Kidney glomerular epithelial cell (primary cell): ENCODE measurements at regions not wholly inside any gene's neighbourhood (a gene's known extent, or its start where the extent isn't known, plus 50 kb on each side); places are given as distances from the start of the nearest gene placed in this dataset.

ENCODE experiments used
- DNase-seq: peaks from one replicate; lab custom pipeline; 2025; lab: John Stamatoyannopoulos, UW

- peak; percentile 64 for DNase-seq
Measured at GRCh38 chr14:49999146-49999761, 106.4 kb downstream of the ARF6 start.

DNA sequence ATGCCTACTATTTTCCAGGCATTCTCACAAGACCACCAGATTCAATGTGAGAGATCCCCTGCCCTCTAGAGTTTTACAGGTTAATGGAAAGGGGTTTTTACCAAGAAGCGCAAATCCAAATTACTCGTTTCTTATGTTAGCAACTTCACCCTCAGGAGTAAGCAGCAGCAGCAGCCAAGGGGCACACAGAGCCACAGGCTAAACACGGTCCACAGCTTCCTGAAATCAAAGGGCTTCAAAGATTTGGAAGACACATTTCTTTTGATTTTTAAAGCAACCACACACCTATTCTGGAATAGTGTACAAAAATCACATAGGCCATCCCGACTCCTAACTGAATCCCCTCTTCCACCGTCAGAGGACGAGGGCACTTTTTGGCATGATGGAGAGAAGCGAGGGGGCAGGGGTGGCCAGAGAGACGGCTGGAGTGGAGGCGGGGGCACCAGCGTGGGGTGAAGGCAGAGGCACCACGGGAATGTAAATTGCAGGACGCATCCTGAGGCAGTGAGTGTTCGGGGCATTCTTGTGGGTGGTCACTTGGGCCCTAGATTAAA lies 107.0 kb downstream of the ARF6 start:
- no peak for DNase-seq

DNA sequence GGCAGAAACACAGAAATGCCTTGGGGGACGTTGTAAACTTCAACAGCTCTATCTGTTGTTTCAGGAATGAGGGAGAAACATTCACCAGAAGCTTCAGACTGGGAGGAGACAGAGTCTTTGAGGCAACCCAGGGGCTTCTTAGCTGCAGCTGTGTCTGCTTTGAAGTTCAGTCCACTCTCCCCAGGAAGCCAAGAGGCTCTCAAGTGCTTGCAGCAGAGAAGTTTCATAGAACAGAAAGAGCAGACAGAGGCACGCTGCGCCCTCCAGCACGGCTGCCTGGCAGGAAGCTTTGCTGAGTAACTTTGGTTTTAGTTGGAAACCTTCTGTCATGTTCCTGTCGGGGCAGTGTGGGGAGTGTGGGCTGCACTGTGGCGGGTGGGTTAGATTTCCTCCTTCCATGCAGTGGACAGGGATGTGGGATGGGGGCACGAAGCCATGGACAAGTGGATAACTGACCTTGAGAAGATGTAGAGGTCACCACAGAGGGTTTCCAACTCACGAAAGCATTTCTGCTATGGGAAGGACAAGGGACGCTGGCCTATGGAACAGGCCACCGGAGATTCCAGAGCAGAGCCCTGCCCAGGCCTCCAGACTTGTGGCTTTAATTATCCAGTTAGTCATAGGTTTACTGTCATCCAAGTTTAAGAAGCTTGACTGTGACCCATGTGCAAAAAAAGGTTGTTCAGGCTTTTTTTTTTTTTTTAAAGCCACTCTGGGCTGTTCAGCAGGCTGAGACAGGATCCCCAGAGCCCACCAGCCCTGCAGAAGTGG lies 107.7 kb downstream of the ARF6 start:
- no peak for DNase-seq

- peak; percentile 55 for DNase-seq
Measured at GRCh38 chr14:50001151-50001998, 108.5 kb downstream of the ARF6 start.

DNA sequence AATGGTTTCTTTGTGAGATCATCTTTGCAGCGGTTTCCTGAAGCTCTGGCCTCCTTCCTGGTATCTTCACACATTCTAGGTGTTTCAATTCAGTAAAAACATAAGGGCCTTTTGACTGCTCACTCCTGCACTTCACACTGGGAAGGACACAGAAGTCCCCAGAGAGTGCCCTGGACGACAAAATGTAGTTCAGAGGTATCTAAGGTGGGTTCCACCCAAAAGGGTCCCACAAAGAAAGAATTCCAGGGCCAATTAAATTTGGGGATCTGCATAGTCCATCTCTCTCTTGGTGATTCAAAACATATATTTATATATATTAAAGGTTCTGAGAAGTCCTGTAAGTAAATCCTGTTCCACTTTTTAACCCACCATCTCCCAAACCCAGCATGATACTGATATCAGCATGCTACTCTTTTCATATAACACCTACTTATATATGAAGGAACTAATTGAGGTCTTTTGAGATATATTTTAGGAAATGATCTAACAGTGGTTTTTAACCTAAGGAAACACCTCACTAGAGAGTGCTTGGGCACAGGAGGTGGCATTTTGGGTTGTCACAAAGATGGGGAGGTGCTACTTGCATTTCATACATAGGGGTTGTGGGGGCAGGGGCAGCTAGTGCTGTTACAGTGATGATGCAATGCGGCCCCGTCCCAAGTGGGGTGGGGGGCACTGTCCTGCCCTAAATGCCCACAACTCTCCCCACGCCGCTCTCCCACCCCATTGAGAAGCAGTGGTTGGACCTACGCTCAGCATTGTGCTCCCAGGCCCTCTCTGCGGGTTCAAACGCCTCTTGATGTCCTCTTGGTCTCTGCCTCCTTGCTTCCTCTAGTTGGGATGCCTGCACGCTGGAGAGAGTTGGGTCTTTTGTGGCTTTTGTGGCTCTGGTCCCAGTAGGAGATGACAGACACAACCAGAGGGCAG lies 109.4 kb downstream of the ARF6 start:
- DNase-seq, result no peak

GRCh38 chr14:50002926-50003212 lies 110.0 kb downstream of the ARF6 start:
- DNase-seq, result no peak

DNA sequence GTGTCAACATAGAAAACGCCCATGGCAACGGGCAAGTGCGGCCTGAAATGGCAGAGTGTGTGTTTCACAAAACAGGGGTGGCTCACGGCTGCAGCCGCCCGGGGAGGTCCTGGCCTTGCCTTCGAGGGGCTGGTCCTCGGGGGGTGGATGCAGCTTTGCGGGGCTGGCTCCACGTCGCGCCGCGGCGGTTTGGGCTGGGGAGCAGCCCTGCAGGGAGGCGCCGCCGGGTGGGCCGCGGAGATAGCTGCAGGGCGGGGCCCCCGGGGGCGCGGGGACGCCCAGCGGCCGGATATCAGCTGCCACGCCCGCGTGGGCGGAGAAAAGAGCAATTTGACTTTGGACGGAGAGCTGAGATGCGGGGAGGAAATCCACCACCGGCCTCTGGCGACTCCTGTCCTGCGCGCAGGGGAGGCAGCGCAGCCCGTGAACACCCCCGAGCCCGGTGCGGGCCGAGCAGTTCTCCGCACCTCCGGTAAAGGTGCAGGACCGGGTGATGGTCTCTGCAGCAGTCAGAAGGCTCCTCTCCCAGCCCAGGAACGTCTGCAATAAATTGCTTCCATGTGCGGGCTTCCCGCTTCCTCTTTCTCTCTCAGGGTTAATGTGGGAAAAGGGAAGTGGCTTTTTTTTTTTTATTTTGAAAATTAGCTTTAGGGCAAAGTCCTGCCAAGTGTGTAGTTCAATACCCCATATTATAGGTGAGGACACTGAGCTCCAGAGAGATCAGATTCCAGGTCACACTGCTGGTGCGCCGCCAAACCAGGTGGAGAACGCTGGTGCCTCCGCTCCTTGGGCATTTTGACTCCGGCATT lies 110.5 kb downstream of the ARF6 start:
- DNase-seq, result peak; percentile 49

GRCh38 chr14:50006141-50006540 lies 110.2 kb downstream of the VCPKMT start:
- no peak for DNase-seq

- DNase-seq, result no peak
Measured at GRCh38 chr14:50007123-50007903, 109.1 kb downstream of the VCPKMT start.

- DNase-seq, result no peak
Measured at GRCh38 chr14:50008562-50008961, 107.8 kb downstream of the VCPKMT start.

- DNase-seq, result no peak
Measured at GRCh38 chr14:50008974-50009373, 107.4 kb downstream of the VCPKMT start.

- DNase-seq, result no peak
Measured at GRCh38 chr14:50010752-50011151, 105.6 kb downstream of the VCPKMT start.

DNA sequence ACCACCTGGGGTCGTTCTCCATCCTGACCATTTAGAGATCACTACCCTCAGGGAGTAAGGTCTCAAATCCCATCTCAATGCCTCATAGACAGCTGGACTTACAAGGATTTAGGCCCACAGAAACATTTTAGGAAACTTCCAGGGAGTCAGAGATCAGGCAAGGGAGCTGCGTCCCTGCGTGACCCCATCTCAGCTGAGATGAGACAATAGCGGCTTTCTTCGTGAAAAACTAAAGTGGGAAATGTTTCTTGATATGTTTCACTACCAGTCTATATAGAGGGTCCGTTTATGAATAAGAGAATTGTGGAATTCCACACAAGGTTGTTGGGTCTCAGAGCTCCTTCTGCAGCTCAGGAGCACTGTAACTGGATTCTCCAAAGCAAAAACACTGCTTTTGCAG lies 105.1 kb downstream of the VCPKMT start:
- DNase-seq, result no peak

DNA sequence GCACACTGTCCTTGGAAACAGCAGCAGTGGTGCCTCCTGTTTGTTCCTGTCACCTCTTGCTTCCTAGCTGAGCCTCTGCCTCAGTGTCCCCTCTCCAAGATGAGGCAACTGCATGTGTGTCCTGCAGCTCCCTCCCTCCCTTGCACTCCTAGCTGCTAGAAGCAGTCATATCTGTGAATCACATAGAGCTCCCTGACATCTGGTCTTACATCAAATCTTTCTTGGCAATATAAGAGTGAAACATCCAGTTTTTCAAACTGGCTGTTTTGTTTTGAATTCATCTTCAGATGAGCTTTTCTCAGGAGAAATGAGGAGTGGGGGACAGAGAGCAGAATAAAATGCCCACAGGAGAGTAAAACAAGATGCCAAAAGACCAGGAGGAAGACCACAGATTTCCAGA lies 103.7 kb downstream of the VCPKMT start:
- no peak for DNase-seq

- no peak for DNase-seq
Measured at GRCh38 chr14:50013198-50013918, 103.0 kb downstream of the VCPKMT start.

DNA sequence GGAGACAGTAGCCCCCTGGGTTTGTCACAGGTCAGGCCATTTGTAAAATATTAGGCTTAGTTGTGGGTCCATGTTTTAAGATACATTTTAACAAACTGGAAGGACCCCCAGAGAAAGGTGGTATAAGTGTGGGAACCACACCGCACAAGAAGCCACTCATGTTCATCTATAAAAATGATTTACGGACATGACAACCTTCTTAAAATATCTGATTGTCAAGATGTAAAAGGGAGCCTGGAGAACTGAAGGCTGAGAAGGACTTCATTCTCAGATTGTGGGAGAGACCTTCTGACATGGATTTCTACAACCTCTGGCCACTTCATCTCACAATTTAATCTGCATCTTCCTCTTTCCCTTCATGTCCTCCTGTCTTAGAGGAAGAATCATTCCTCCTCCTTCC lies 102.4 kb downstream of the VCPKMT start:
- DNase-seq, result no peak

GRCh38 chr14:50014809-50015430 lies 101.5 kb downstream of the VCPKMT start:
- DNase-seq, result no peak

DNA sequence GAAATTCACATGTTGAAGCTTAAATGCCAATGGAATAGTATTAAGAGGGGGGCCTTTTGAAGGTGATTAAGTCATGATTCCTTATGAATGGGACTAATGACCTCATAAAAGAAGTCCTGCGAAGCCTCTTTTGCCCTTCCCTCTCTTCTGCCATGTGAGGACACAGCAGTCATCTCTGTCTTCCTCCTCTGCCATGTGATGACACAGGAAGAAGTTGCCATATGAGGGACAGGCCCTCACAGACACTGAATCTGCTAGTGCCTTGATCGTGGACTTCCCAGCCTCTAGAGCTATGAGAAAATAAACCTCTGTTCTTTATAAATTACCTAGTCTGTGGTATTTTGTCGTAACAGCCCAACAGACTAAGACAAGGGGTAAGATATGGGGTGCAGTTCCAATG lies 100.7 kb downstream of the VCPKMT start:
- DNase-seq, result no peak
